DND-41 (cell line): ENCODE measurements at regions not wholly inside any gene's neighbourhood (a gene's known extent, or its start where the extent isn't known, plus 50 kb on each side); places are given as distances from the start of the nearest gene placed in this dataset.
A peak's percentile ranks its signal among the peaks of the same experiment; 100 is the strongest.

Experiments used
- ATAC-seq: fragments of 200-7000 bp; cut with Tn5 transposase; 3 replicates; pipeline ENCODE4 v1.9.1; 2021; ENCODE audit warnings: low read depth; ENCODE audit not compliant: insufficient read depth
- DNase-seq: peaks from one replicate; pipeline ENCODE4 v3.0.0-alpha.2; 2020
- H2AFZ ChIP-seq: 2 replicates; pipeline ENCODE4 v1.6.0; 2012; ENCODE audit warnings: low read depth, low read length
- H3K27ac ChIP-seq: 2 replicates; pipeline ENCODE4 v1.5.1; 2012; ENCODE audit warnings: low read length, inconsistent platforms
- H3K27me3 ChIP-seq: fragments of 200-600 bp; sonication (generic); 2 replicates; pipeline ENCODE4 v1.6.0; 2012; ENCODE audit warnings: low read length, mild to moderate bottlenecking, inconsistent platforms; ENCODE audit not compliant: insufficient read depth, poor library complexity
- H3K36me3 ChIP-seq: 2 replicates; pipeline ENCODE4 v1.5.1; 2012; ENCODE audit warnings: low read length, inconsistent platforms; ENCODE audit not compliant: insufficient read depth
- H3K4me1 ChIP-seq: 2 replicates; pipeline ENCODE4 v1.5.1; 2012; ENCODE audit warnings: mild to moderate bottlenecking, low read length; ENCODE audit not compliant: insufficient read depth
- H3K4me2 ChIP-seq: 2 replicates; pipeline ENCODE4 v1.6.0; 2012; ENCODE audit warnings: mild to moderate bottlenecking, moderate library complexity, low read length, inconsistent platforms; ENCODE audit not compliant: insufficient read depth
- H3K4me3 ChIP-seq, 2 experiments: fragments of 200-600 bp in 1 of 2; shearing (Covaris generic) in 1 of 2; 2 replicates each; pipeline ENCODE4 v1.5.1; 2012 to 2016; ENCODE audit warnings: inconsistent platforms in 2 of 2, low read length in 2 of 2, mild to moderate bottlenecking in 2 of 2, low read depth in 1 of 2, moderate library complexity in 1 of 2
- H3K79me2 ChIP-seq: 2 replicates; pipeline ENCODE4 v1.6.0; 2012; ENCODE audit warnings: low read length, inconsistent platforms; ENCODE audit not compliant: insufficient read depth
- H3K9ac ChIP-seq: 2 replicates; pipeline ENCODE4 v1.6.0; 2012; ENCODE audit warnings: low read depth, mild to moderate bottlenecking, inconsistent platforms, low read length, moderate library complexity
- H3K9me3 ChIP-seq: 2 replicates; pipeline ENCODE4 v1.5.1; 2012; ENCODE audit warnings: low read length, moderate library complexity, mild to moderate bottlenecking, inconsistent platforms; ENCODE audit not compliant: insufficient read depth, severe bottlenecking
- H4K20me1 ChIP-seq: 2 replicates; pipeline ENCODE4 v1.6.0; 2012; ENCODE audit warnings: low read length; ENCODE audit not compliant: insufficient read depth
- CTCF ChIP-seq: IDR thresholded peaks from 2 replicates; pipeline ENCODE4 v1.5.1; 2012; ENCODE audit warnings: borderline replicate concordance, low read length, moderate library complexity, mild to moderate bottlenecking; ENCODE audit not compliant: poor library complexity, severe bottlenecking; ENCODE audit errors: extremely low read depth
- EZH2 ChIP-seq: IDR thresholded peaks from 3 replicates; pipeline ENCODE4 v1.6.1; 2012; ENCODE audit warnings: borderline replicate concordance, low read depth, mild to moderate bottlenecking, moderate library complexity, low read length, inconsistent platforms; ENCODE audit not compliant: severe bottlenecking

- no peak overlapping the region for H3K27ac ChIP-seq
- no peak overlapping the region for H3K4me3 ChIP-seq
- H3K4me2 ChIP-seq, result no peak overlapping the region
- H3K27me3 ChIP-seq, result no peaks in the 10 kb centered on the region
- H3K9ac ChIP-seq, result no peak overlapping the region
- no peak overlapping the region for H2AFZ ChIP-seq
- peaks cover 37% of the 10 kb centered on the region for H4K20me1 ChIP-seq
- TF ChIP-seq EZH2, result no peak
- TF ChIP-seq CTCF, result no peak
- H3K36me3 ChIP-seq, result peaks cover 95% of the 10 kb centered on the region
- DNase-seq (no peak), ATAC-seq (no peak)
- H3K79me2 ChIP-seq, result peaks cover 73% of the 10 kb centered on the region
- peaks cover 4% of the 10 kb centered on the region; the same call in 1 of the 2 replicates for H3K4me1 ChIP-seq
- no peaks in the 10 kb centered on the region for H3K9me3 ChIP-seq
Observed at GRCh38 chr20:60313614-60314013, 355.4 kb downstream of the CDH26 start.

GRCh38 chr20:60314727-60315126 is 356.5 kb downstream of the CDH26 start:
- no peaks in the 10 kb centered on the region for H3K27me3 ChIP-seq
- peaks cover 4% of the 10 kb centered on the region; the same call in 1 of the 2 replicates for H3K4me1 ChIP-seq
- no peak overlapping the region for H2AFZ ChIP-seq
- H3K9me3 ChIP-seq, result no peaks in the 10 kb centered on the region
- DNase-seq, result no peak
- TF ChIP-seq EZH2, result no peak
- peaks cover 72% of the 10 kb centered on the region for H3K79me2 ChIP-seq
- ATAC-seq, result no peak
- peaks cover 97% of the 10 kb centered on the region for H3K36me3 ChIP-seq
- H3K27ac ChIP-seq, result no peak overlapping the region
- H3K4me3 ChIP-seq, result no peak overlapping the region
- H4K20me1 ChIP-seq, result peaks cover 41% of the 10 kb centered on the region
- no peak overlapping the region for H3K4me2 ChIP-seq
- no peak overlapping the region for H3K9ac ChIP-seq

DNA sequence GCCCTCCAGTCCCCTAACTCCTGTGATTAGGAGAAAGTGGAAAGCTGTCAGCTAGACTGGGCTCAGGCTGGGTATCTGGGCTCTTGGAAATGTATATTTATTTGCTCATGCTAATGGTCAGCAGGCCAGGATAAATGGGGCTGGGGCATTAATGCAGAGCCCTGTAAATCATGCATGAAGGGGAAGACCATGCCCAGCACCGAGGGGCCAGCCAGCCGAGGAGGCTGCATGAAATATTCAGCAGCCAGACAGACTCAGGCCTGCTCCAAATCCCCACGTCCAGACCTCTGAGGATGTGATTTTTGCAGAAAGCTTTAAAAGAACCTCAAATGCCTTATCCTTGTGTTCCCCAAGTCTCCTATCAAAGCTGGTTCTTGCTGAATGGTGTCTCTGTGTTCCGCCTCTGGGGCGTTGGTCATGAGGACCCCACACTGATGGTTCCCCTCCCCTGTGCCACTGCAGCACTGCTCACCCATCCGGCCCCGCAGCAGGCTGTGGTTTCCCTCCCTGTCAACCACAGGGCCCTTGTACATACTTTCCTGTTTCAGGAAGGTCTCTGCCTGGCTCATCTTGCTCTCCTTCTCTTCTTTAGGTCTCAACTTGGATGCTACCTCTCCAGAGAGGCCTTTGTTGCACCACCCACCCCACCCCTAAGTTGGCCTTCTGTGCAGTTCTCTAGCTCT is 358.4 kb downstream of the CDH26 start:
- Histone ChIP-seq H3K27me3 (no peaks in the 10 kb centered on the region), H4K20me1 (peaks cover 42% of the 10 kb centered on the region), H3K4me1 (peaks cover 4% of the 10 kb centered on the region; the same call in 1 of the 2 replicates), H2AFZ (no peak overlapping the region), H3K9ac (no peak overlapping the region), H3K4me2 (no peak overlapping the region), H3K79me2 (peaks cover 65% of the 10 kb centered on the region), H3K36me3 (peaks cover 100% of the 10 kb centered on the region), H3K4me3 (no peak overlapping the region), H3K9me3 (no peaks in the 10 kb centered on the region), H3K27ac (no peak overlapping the region)
- no peak for TF ChIP-seq CTCF
- ATAC-seq (peak; percentile 77), DNase-seq (peak; percentile 40)

GRCh38 chr20:60317401-60317800 is 359.2 kb downstream of the CDH26 start:
- Histone ChIP-seq H3K9ac (no peak overlapping the region), H2AFZ (no peak overlapping the region), H3K4me1 (peaks cover 4% of the 10 kb centered on the region; the same call in 1 of the 2 replicates), H3K27me3 (no peaks in the 10 kb centered on the region), H3K27ac (peak overlapping the region; percentile 24), H3K9me3 (no peaks in the 10 kb centered on the region), H4K20me1 (peaks cover 42% of the 10 kb centered on the region), H3K36me3 (peaks cover 100% of the 10 kb centered on the region), H3K4me3 (no peak overlapping the region), H3K79me2 (peaks cover 61% of the 10 kb centered on the region), H3K4me2 (no peak overlapping the region)
- ATAC-seq, result no peak
- TF ChIP-seq CTCF (no peak), EZH2 (no peak)
- DNase-seq, result no peak
